HCT116 (cell line): ENCODE measurements at regions not wholly inside any gene's neighbourhood (a gene's known extent, or its start where the extent isn't known, plus 50 kb on each side); places are given as distances from the start of the nearest gene placed in this dataset.

ENCODE experiments used
- ATAC-seq: fragments of 200-7000 bp; cut with Tn5 transposase; 2 replicates; pipeline ENCODE4 v1.9.1; 2020; ENCODE audit warnings: mild to moderate bottlenecking, moderate library complexity
- BruUV-seq: library from RNA; stranded (reverse); fragments of 400-500 nt; replicated peaks from 2 replicates; lab custom pipeline; 2021; lab: Mats Ljungman, UMichigan
- CTCF ChIA-PET: fragments of 300-600 bp; sonication (Branson Sonifier 250); formaldehyde crosslinking; loops from one replicate; lab custom pipeline; 2021; ENCODE audit warnings: antibody characterized with exemption; lab: Charles Lee
- POLR2A ChIA-PET: fragments of 300-600, 350-600 bp; sonication (Branson Sonifier 250); formaldehyde crosslinking; loops from one replicate; lab custom pipeline; 2021; ENCODE audit warnings: antibody characterized with exemption; lab: Charles Lee
- RAD21 ChIA-PET, 2 experiments: fragments of 300-600 bp; sonication (Branson Sonifier 250); formaldehyde crosslinking; loops; one replicate each; lab custom pipeline; 2023; ENCODE audit warnings: low total read pairs in 2 of 2; ENCODE audit not compliant: uncharacterized antibody in 2 of 2, unreplicated experiment in 2 of 2, low non-redundant PET in 1 of 2; lab: Charles Lee
- DNase-seq: peaks from one replicate; pipeline ENCODE4 v3.0.0-alpha.2; 2010; ENCODE audit warnings: low read depth, low spot score
- H2AFZ ChIP-seq: fragments of 200-600 bp; shearing (Covaris generic), sonication (generic); 2 replicates; pipeline ENCODE4 v1.6.1; 2017; ENCODE audit warnings: low read depth, mixed run types, mixed read lengths, antibody characterized with exemption, low read length; ENCODE audit not compliant: poor library complexity, severe bottlenecking
- H3K27ac ChIP-seq: 2 replicates; pipeline ENCODE4 v1.5.1; 2012; ENCODE audit warnings: low read depth, low read length
- H3K27me3 ChIP-seq: fragments of 200-600 bp; sonication (generic); 2 replicates; pipeline ENCODE4 v1.6.1; 2016; ENCODE audit warnings: mixed run types, low read length, mixed read lengths; ENCODE audit not compliant: insufficient read depth
- H3K36me3 ChIP-seq, 2 experiments: fragments of 200-500 bp in 1 of 2; fragments of 200-600 bp in 1 of 2; sonication (Bioruptor generic) in 1 of 2; sonication (generic) in 1 of 2; 2 replicates each; pipeline versions ENCODE4 v1.5.1 to v1.6.1; 2014 to 2016; ENCODE audit warnings: low read length in 2 of 2, inconsistent platforms in 1 of 2, mixed read lengths in 1 of 2, mixed run types in 1 of 2; ENCODE audit not compliant: insufficient read depth in 2 of 2, control insufficient read depth in 1 of 2
- H3K4me1 ChIP-seq, 2 experiments: fragments of 200-600 bp in 1 of 2; sonication (generic) in 1 of 2; 2 replicates each; pipeline versions ENCODE4 v1.5.1 to v1.6.1; 2012 to 2017; ENCODE audit warnings: low read length in 2 of 2, inconsistent platforms in 1 of 2, mild to moderate bottlenecking in 1 of 2, mixed read lengths in 1 of 2, mixed run types in 1 of 2, moderate library complexity in 1 of 2; ENCODE audit not compliant: insufficient read depth in 2 of 2, control insufficient read depth in 1 of 2
- H3K4me2 ChIP-seq: fragments of 200-600 bp; sonication (generic); 2 replicates; pipeline ENCODE4 v1.6.1; 2017; ENCODE audit warnings: mixed run types, low read length, mixed read lengths
- H3K4me3 ChIP-seq, 2 experiments: fragments of 200-600 bp in 1 of 2; sonication (generic) in 1 of 2; replicated peaks in 1 of 2; 2 replicates each; pipeline ENCODE4 v1.5.1; 2011 to 2016; ENCODE audit warnings: low read length in 2 of 2, control low read depth in 1 of 2, low read depth in 1 of 2, mild to moderate bottlenecking in 1 of 2, mixed read lengths in 1 of 2, mixed run types in 1 of 2
- H3K79me2 ChIP-seq: fragments of 200-600 bp; sonication (generic); 2 replicates; pipeline ENCODE4 v1.6.1; 2017; ENCODE audit warnings: mild to moderate bottlenecking, mixed run types, low read length, moderate library complexity, mixed read lengths; ENCODE audit not compliant: insufficient read depth
- H3K9ac ChIP-seq: fragments of 200-600 bp; sonication (generic); 2 replicates; pipeline ENCODE4 v1.6.1; 2016; ENCODE audit warnings: low read length, mixed read lengths
- H3K9me2 ChIP-seq: fragments of 200-600 bp; sonication (generic), shearing (Covaris generic); 2 replicates; pipeline ENCODE4 v1.6.1; 2017; ENCODE audit warnings: mixed run types, mild to moderate bottlenecking, moderate library complexity; ENCODE audit not compliant: insufficient read depth
- H3K9me3 ChIP-seq, 2 experiments: fragments of 200-500 bp in 1 of 2; fragments of 200-600 bp in 1 of 2; sonication (Bioruptor generic) in 1 of 2; sonication (generic) in 1 of 2; 2 replicates each; pipeline ENCODE4 v1.6.1; 2014 to 2017; ENCODE audit warnings: low read length in 2 of 2, mixed read lengths in 2 of 2, inconsistent platforms in 1 of 2, low read depth in 1 of 2, mild to moderate bottlenecking in 1 of 2, mixed run types in 1 of 2, moderate library complexity in 1 of 2; ENCODE audit not compliant: control insufficient read depth in 1 of 2, insufficient read depth in 1 of 2
- H4K20me1 ChIP-seq: fragments of 200-600 bp; sonication (generic), shearing (Covaris generic); 2 replicates; pipeline ENCODE4 v1.6.1; 2017; ENCODE audit warnings: mixed run types, mild to moderate bottlenecking, moderate library complexity; ENCODE audit not compliant: insufficient read depth
- POLR2A ChIP-seq: IDR thresholded peaks from 2 replicates; pipeline ENCODE4 v1.7.0; 2011; ENCODE audit warnings: borderline replicate concordance; ENCODE audit not compliant: insufficient read depth, insufficient read length; ENCODE audit errors: extremely low read depth
- POLR2AphosphoS5 ChIP-seq: IDR thresholded peaks from 2 replicates; pipeline ENCODE4 v1.6.1; 2011; ENCODE audit warnings: mild to moderate bottlenecking, low read depth, low read length, moderate library complexity
- RAD21 ChIP-seq: IDR thresholded peaks from 2 replicates; pipeline ENCODE4 v1.6.1; 2012; ENCODE audit warnings: low read depth, mild to moderate bottlenecking
- REST ChIP-seq: IDR thresholded peaks from 2 replicates; pipeline ENCODE4 v1.6.1; 2012; ENCODE audit warnings: low read depth
- SIN3A ChIP-seq: IDR thresholded peaks from 2 replicates; pipeline ENCODE4 v1.6.1; 2012; ENCODE audit warnings: low read depth
- intact Hi-C: fragments of 100-400 bp; cut with micrococcal nuclease; formaldehyde crosslinking; loops from 2 replicates; pipeline ENCODE4 v1.10.0; 2022
- TF ChIP-seq, protein P1 (sequence below): IDR thresholded peaks from 2 replicates; pipeline ENCODE4 v1.6.1; 2012
- TF ChIP-seq, protein P2 (sequence below): IDR thresholded peaks from 2 replicates; pipeline ENCODE4 v1.6.1; 2011; ENCODE audit warnings: mild to moderate bottlenecking, low read length, moderate library complexity; ENCODE audit not compliant: insufficient replicate concordance; ENCODE audit errors: extremely low read depth

GRCh38 chr5:76022611-76023010 lies 60.6 kb upstream of the SV2C start:
- Histone ChIP-seq H4K20me1 (no peaks in the 10 kb centered on the region), H3K4me1 (no peaks in the 10 kb centered on the region), H3K4me3 (no peak overlapping the region), H3K79me2 (no peaks in the 10 kb centered on the region), H3K9me2 (no peaks in the 10 kb centered on the region), H3K9ac (no peak overlapping the region), H3K36me3 (no peaks in the 10 kb centered on the region), H3K4me2 (no peak overlapping the region)
- POLR2A ChIA-PET = no interaction called here
- BruUV-seq = no TSS peak
- no peak for ATAC-seq
- no peak for TF ChIP-seq POLR2A
- TF ChIP-seq, protein P1, sequence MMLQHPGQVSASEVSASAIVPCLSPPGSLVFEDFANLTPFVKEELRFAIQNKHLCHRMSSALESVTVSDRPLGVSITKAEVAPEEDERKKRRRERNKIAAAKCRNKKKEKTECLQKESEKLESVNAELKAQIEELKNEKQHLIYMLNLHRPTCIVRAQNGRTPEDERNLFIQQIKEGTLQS = no peak
- TF ChIP-seq, all 23 proteins: peak for 0
- H3K27me3 ChIP-seq = peaks cover 66% of the 10 kb centered on the region
- DNase-seq = no peak
- CTCF ChIA-PET = no interaction called here
- RAD21 ChIA-PET = no interaction called here
- H3K9me3 ChIP-seq = no peaks in the 10 kb centered on the region
- intact Hi-C loops = no loop called here
- no peak overlapping the region for H3K27ac ChIP-seq
- no peak overlapping the region for H2AFZ ChIP-seq

- Histone ChIP-seq H3K9ac (no peak overlapping the region), H2AFZ (no peak overlapping the region), H3K79me2 (no peaks in the 10 kb centered on the region), H3K4me2 (no peak overlapping the region), H3K9me2 (no peaks in the 10 kb centered on the region), H3K4me1 (no peaks in the 10 kb centered on the region), H3K9me3 (no peaks in the 10 kb centered on the region), H3K27ac (no peak overlapping the region), H3K36me3 (no peaks in the 10 kb centered on the region)
- BruUV-seq = no TSS peak
- DNase-seq = no peak
- intact Hi-C loops = no loop called here
- no peak for ATAC-seq
- RAD21 ChIA-PET = no interaction called here
- POLR2A ChIA-PET = no interaction called here
- TF ChIP-seq SIN3A (no peak), POLR2AphosphoS5 (no peak), REST (no peak), RAD21 (no peak)
- TF ChIP-seq, protein P1 = no peak
- TF ChIP-seq, protein P2, sequence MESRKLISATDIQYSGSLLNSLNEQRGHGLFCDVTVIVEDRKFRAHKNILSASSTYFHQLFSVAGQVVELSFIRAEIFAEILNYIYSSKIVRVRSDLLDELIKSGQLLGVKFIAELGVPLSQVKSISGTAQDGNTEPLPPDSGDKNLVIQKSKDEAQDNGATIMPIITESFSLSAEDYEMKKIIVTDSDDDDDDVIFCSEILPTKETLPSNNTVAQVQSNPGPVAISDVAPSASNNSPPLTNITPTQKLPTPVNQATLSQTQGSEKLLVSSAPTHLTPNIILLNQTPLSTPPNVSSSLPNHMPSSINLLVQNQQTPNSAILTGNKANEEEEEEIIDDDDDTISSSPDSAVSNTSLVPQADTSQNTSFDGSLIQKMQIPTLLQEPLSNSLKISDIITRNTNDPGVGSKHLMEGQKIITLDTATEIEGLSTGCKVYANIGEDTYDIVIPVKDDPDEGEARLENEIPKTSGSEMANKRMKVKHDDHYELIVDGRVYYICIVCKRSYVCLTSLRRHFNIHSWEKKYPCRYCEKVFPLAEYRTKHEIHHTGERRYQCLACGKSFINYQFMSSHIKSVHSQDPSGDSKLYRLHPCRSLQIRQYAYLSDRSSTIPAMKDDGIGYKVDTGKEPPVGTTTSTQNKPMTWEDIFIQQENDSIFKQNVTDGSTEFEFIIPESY = no peak
- TF ChIP-seq, all 23 proteins: peak for 0
- Histone ChIP-seq H3K27me3 (peaks cover 68% of the 10 kb centered on the region), H3K4me3 (no peak overlapping the region), H4K20me1 (no peaks in the 10 kb centered on the region)
- CTCF ChIA-PET = no interaction called here
These were observed 61.1 kb upstream of the SV2C start for GRCh38 chr5:76021936-76022584.
